ENCODE measurements at regions not wholly inside any gene's neighbourhood (a gene's known extent, or its start where the extent isn't known, plus 50 kb on each side); places are given as distances from the start of the nearest gene placed in this dataset.

- Mint-ChIP-seq H3K9me3 (peaks cover 3% of the 10 kb centered on the region), H3K27me3 (ENCODE audit: low read depth) (no peaks in the 10 kb centered on the region), H3K27ac (no peak overlapping the region), H3K36me3 (no peaks in the 10 kb centered on the region), H3K4me1 (no peaks in the 10 kb centered on the region), H3K4me3 (no peak overlapping the region)
- peak; percentile 59 for DNase-seq (ENCODE audit: low spot score)
- no peak for TF ChIP-seq FOXP4 (CRISPR knock-in tag; IDR thresholded peaks at IDR 0.05)
- TF ChIP-seq GRHL2 (CRISPR knock-in tag; IDR thresholded peaks at IDR 0.05; ENCODE audit: insufficient replicate concordance, severe bottlenecking) = no peak
- TF ChIP-seq ZNF396 (CRISPR knock-in tag; IDR thresholded peaks at IDR 0.05; ENCODE audit: borderline replicate concordance) = no peak
- no peak for TF ChIP-seq MYBL2 (CRISPR knock-in tag; IDR thresholded peaks at IDR 0.05)
- TF ChIP-seq CREM (CRISPR knock-in tag; IDR thresholded peaks at IDR 0.05) = no peak
- TF ChIP-seq IRF2 (CRISPR knock-in tag; IDR thresholded peaks at IDR 0.05; ENCODE audit: borderline replicate concordance, low read depth) = no peak
- peak; percentile 78 for TF ChIP-seq CTCF (IDR thresholded peaks at IDR 0.05)
- POLR2A ChIA-PET = no interaction called here
- peak; percentile 66; the same call in 1 of the 2 replicates for ATAC-seq
- CTCF ChIA-PET = interaction anchor here (1.6 kb wide), 1 partner anchor 50 kb away, joined by 3 read pairs; no protein-coding TSS in a partner anchor
Observed at GRCh38 chr6:50381099-50381415, 331.3 kb upstream of the DEFB112 start.

- CTCF ChIA-PET = no interaction called here
- Mint-ChIP-seq H3K4me3 (no peak overlapping the region), H3K36me3 (no peaks in the 10 kb centered on the region)
Observed at GRCh38 chr6:50390416-50390815, 322.9 kb upstream of the TFAP2D start.

More at GRCh38 chr6:50390416-50390815, 322.9 kb upstream of the TFAP2D start:
- POLR2A ChIA-PET = no interaction called here
- ATAC-seq (no peak), DNase-seq (ENCODE audit: low spot score) (no peak)
- H3K27ac Mint-ChIP-seq = no peak overlapping the region
- H3K27me3 Mint-ChIP-seq (ENCODE audit: low read depth) = no peaks in the 10 kb centered on the region
- H3K4me1 Mint-ChIP-seq = peaks cover 3% of the 10 kb centered on the region; the same call in 1 of the 2 replicates
- no peak for TF ChIP-seq EMX1 (CRISPR knock-in tag; IDR thresholded peaks at IDR 0.05)
- TF ChIP-seq E2F1 (CRISPR knock-in tag; IDR thresholded peaks at IDR 0.05) = no peak
- no peak for TF ChIP-seq KAT7 (CRISPR knock-in tag; IDR thresholded peaks at IDR 0.05; ENCODE audit: borderline replicate concordance)
- TF ChIP-seq SOX15 (CRISPR knock-in tag; IDR thresholded peaks at IDR 0.05) = no peak
- TF ChIP-seq ZNF671 (CRISPR knock-in tag; IDR thresholded peaks at IDR 0.05) = no peak
- no peak for TF ChIP-seq ZNF317 (CRISPR knock-in tag; IDR thresholded peaks at IDR 0.05; ENCODE audit: borderline replicate concordance, low read depth)
- no peak for TF ChIP-seq ZNF512 (CRISPR knock-in tag; IDR thresholded peaks at IDR 0.05; ENCODE audit: borderline replicate concordance)
- no peak for TF ChIP-seq SMAD3 (CRISPR knock-in tag; IDR thresholded peaks at IDR 0.05; ENCODE audit: borderline replicate concordance)
- no peak for TF ChIP-seq USF1 (CRISPR knock-in tag; IDR thresholded peaks at IDR 0.05)
- TF ChIP-seq NR1H2 (CRISPR knock-in tag; IDR thresholded peaks at IDR 0.05) = no peak
- no peak for TF ChIP-seq E2F5 (CRISPR knock-in tag; IDR thresholded peaks at IDR 0.05)
- no peak for TF ChIP-seq ATF3 (CRISPR knock-in tag; conservative IDR thresholded peaks at IDR 0.05)
- TF ChIP-seq CTCF (IDR thresholded peaks at IDR 0.05) = no peak
- no peak for TF ChIP-seq ZNF138 (CRISPR knock-in tag; conservative IDR thresholded peaks at IDR 0.05)
- TF ChIP-seq ERG (CRISPR knock-in tag; IDR thresholded peaks at IDR 0.05) = no peak
- TF ChIP-seq ZNF121 (CRISPR knock-in tag; IDR thresholded peaks at IDR 0.05) = no peak
- no peaks in the 10 kb centered on the region for H3K9me3 Mint-ChIP-seq

Data from WTC11 (cell line).